Thyroid gland (tissue), 4 donors: ENCODE measurements at regions not wholly inside any gene's neighbourhood (a gene's known extent, or its start where the extent isn't known, plus 50 kb on each side); places are given as distances from the start of the nearest gene placed in this dataset.

Experiments used
- DNase-seq, 2 donors: peaks; one replicate each; pipeline ENCODE4 v3.0.0-alpha.2; 2019
- H3K27ac ChIP-seq, 3 donors: fragments of 200-600 bp; sonication (generic); 1 replicate in 2 of 3; 2 replicates in 1 of 3; pipeline ENCODE4 v1.5.1; 2016 to 2019; ENCODE audit warnings: mild to moderate bottlenecking in 1 of 3, moderate library complexity in 1 of 3
- H3K27me3 ChIP-seq: fragments of 200-600 bp; sonication (generic); one replicate; pipeline ENCODE4 v1.5.1; 2019
- H3K36me3 ChIP-seq, 2 donors: fragments of 200-600 bp; sonication (generic); one replicate each; pipeline ENCODE4 v1.5.1; 2016 to 2019
- H3K4me1 ChIP-seq, 2 donors: fragments of 200-600 bp; sonication (generic); one replicate each; pipeline ENCODE4 v1.5.1; 2017 to 2019
- H3K4me3 ChIP-seq, 3 donors: fragments of 200-600 bp; sonication (generic); replicated peaks in 1 of 3; 1 replicate in 2 of 3; 2 replicates in 1 of 3; pipeline ENCODE4 v1.5.1; 2016; ENCODE audit warnings: mild to moderate bottlenecking in 1 of 3
- H3K9me3 ChIP-seq: fragments of 200-600 bp; sonication (generic); one replicate; pipeline ENCODE4 v1.5.1; 2017
- CTCF ChIP-seq, 6 experiments: fragments of 200-600 bp in 3 of 6; fragments of 450-650 bp in 3 of 6; sonication (generic) in 3 of 6; IDR thresholded peaks; one replicate each; pipeline ENCODE4 v1.5.1; 2016 to 2019; ENCODE audit warnings: antibody characterized with exemption in 6 of 6, mild to moderate bottlenecking in 2 of 6, inconsistent platforms in 1 of 6, moderate library complexity in 1 of 6
- POLR2A ChIP-seq, 2 donors: fragments of 450-650 bp; IDR thresholded peaks; one replicate each; pipeline ENCODE4 v1.6.1; 2017; ENCODE audit warnings: antibody characterized with exemption in 2 of 2, mild to moderate bottlenecking in 2 of 2, moderate library complexity in 1 of 2
- WGBS, 2 donors: methylation state at CpG; one replicate each; pipeline ENCODE4 v1.1.5; 2017; 5-methylcytosine and 5-hydroxymethylcytosine counted together
- intact Hi-C: fragments of 100-400 bp; cut with DNase I; formaldehyde crosslinking; loops from one replicate; pipeline ENCODE4 v1.15.1; 2023

GRCh38 chr4:56118845-56119244, 170.1 kb downstream of the CEP135 start:
- intact Hi-C loops = no loop called here
- WGBS, 2 donors = 76 to 80% methylated on average over 2 of the region's 2 CpGs
- H3K4me1 ChIP-seq = no peaks in the 10 kb centered on the region

GRCh38 chr4:56118055-56118454, 169.3 kb downstream of the CEP135 start:
- Histone ChIP-seq H3K4me3 (no peak overlapping the region), H3K9me3 (no peaks in the 10 kb centered on the region), H3K4me1 (no peaks in the 10 kb centered on the region), H3K27ac (no peak overlapping the region), H3K27me3 (no peaks in the 10 kb centered on the region), H3K36me3 (no peaks in the 10 kb centered on the region)
- intact Hi-C loops = no loop called here
- no peak for DNase-seq
- TF ChIP-seq POLR2A (IDR thresholded peaks at IDR 0.05) (no peak), CTCF (IDR thresholded peaks at IDR 0.05) (no peak)
- 46 to 47% methylated on average over 5 of the region's 5 CpGs for WGBS, 2 donors

More at GRCh38 chr4:56118845-56119244, 170.1 kb downstream of the CEP135 start:
- no peak overlapping the region for H3K27ac ChIP-seq
- no peak for DNase-seq
- H3K36me3 ChIP-seq = no peaks in the 10 kb centered on the region
- H3K9me3 ChIP-seq = no peaks in the 10 kb centered on the region
- no peak overlapping the region for H3K4me3 ChIP-seq
- TF ChIP-seq CTCF (IDR thresholded peaks at IDR 0.05) = no peak
- TF ChIP-seq POLR2A (IDR thresholded peaks at IDR 0.05) = no peak
- no peaks in the 10 kb centered on the region for H3K27me3 ChIP-seq

- no peak for TF ChIP-seq CTCF (IDR thresholded peaks at IDR 0.05)
- no peak for TF ChIP-seq POLR2A (IDR thresholded peaks at IDR 0.05)
- 35 to 70% methylated on average over 2 of the region's 2 CpGs for WGBS, 2 donors
- no peak for DNase-seq
These were observed 167.2 kb downstream of the CEP135 start for GRCh38 chr4:56115898-56116297.

GRCh38 chr4:56112377-56112776, 163.6 kb downstream of the CEP135 start:
- Histone ChIP-seq H3K4me1 (no peaks in the 10 kb centered on the region), H3K9me3 (no peaks in the 10 kb centered on the region), H3K27ac (no peak overlapping the region), H3K27me3 (no peaks in the 10 kb centered on the region), H3K36me3 (no peaks in the 10 kb centered on the region), H3K4me3 (no peak overlapping the region)
- 84 to 91% methylated on average over 4 of the region's 4 CpGs for WGBS, 2 donors
- intact Hi-C loops = no loop called here
- DNase-seq = no peak
- TF ChIP-seq POLR2A (IDR thresholded peaks at IDR 0.05) = no peak
- no peak for TF ChIP-seq CTCF (IDR thresholded peaks at IDR 0.05)

More at GRCh38 chr4:56115898-56116297, 167.2 kb downstream of the CEP135 start:
- no peaks in the 10 kb centered on the region for H3K36me3 ChIP-seq
- no peak overlapping the region for H3K27ac ChIP-seq
- intact Hi-C loops = no loop called here
- H3K9me3 ChIP-seq = no peaks in the 10 kb centered on the region
- H3K4me1 ChIP-seq = no peaks in the 10 kb centered on the region
- H3K4me3 ChIP-seq = no peak overlapping the region
- H3K27me3 ChIP-seq = no peaks in the 10 kb centered on the region

GRCh38 chr4:56106180-56107147, 157.7 kb downstream of the CEP135 start:
- H3K4me1 ChIP-seq = no peaks in the 10 kb centered on the region
- WGBS, 2 donors = 47 to 55% methylated on average over 11 of the region's 11 CpGs
- H3K27me3 ChIP-seq = no peaks in the 10 kb centered on the region
- no peaks in the 10 kb centered on the region for H3K36me3 ChIP-seq
- H3K27ac ChIP-seq = no peak overlapping the region
- no peaks in the 10 kb centered on the region for H3K9me3 ChIP-seq
- intact Hi-C loops = no loop called here
- no peak for TF ChIP-seq POLR2A (IDR thresholded peaks at IDR 0.05)
- no peak for TF ChIP-seq CTCF (IDR thresholded peaks at IDR 0.05)
- no peak overlapping the region for H3K4me3 ChIP-seq
- DNase-seq = no peak
